NCI-H2081 (cell line): ENCODE measurements at regions not wholly inside any gene's neighbourhood (a gene's known extent, or its start where the extent isn't known, plus 50 kb on each side); places are given as distances from the start of the nearest gene placed in this dataset.
A peak's percentile ranks its signal among the peaks of the same experiment; 100 is the strongest.

ENCODE experiments used
- DNase-seq, 2 experiments: peaks; one replicate each; lab custom pipeline; 2025; lab: John Stamatoyannopoulos, UW

- DNase-seq: no peak
Measured at GRCh38 chr5:98608052-98608451, 165.4 kb upstream of the RGMB start.

GRCh38 chr5:98614341-98614740 is 159.1 kb upstream of the RGMB start:
- no peak for DNase-seq

- DNase-seq: no peak
Measured at GRCh38 chr5:98621821-98622220, 151.6 kb upstream of the RGMB start.

- DNase-seq: no peak
Measured at GRCh38 chr5:98624145-98624880, 149.2 kb upstream of the RGMB start.

GRCh38 chr5:98627121-98627520 is 146.3 kb upstream of the RGMB start:
- DNase-seq: no peak

GRCh38 chr5:98630621-98631020 is 142.8 kb upstream of the RGMB start:
- DNase-seq: no peak

GRCh38 chr5:98631311-98632054 is 142.0 kb upstream of the RGMB start:
- no peak for DNase-seq

GRCh38 chr5:98635656-98636055 is 137.8 kb upstream of the RGMB start:
- no peak for DNase-seq

- DNase-seq: no peak
Measured at GRCh38 chr5:98637116-98637515, 136.3 kb upstream of the RGMB start.

- DNase-seq: no peak
Measured at GRCh38 chr5:98637557-98637956, 135.9 kb upstream of the RGMB start.

- DNase-seq: no peak
Measured at GRCh38 chr5:98638111-98638510, 135.4 kb upstream of the RGMB start.

- no peak for DNase-seq
Measured at GRCh38 chr5:98638701-98639100, 134.8 kb upstream of the RGMB start.

- DNase-seq: peak; percentile 37 to 85
Measured at GRCh38 chr5:98639274-98639673, 134.2 kb upstream of the RGMB start.

- no peak for DNase-seq
Measured at GRCh38 chr5:98641671-98642070, 131.8 kb upstream of the RGMB start.

- DNase-seq: no peak
Measured at GRCh38 chr5:98643569-98643968, 129.9 kb upstream of the RGMB start.

- DNase-seq: no peak
Measured at GRCh38 chr5:98651715-98652114, 121.7 kb upstream of the RGMB start.

- DNase-seq: no peak
Measured at GRCh38 chr5:98656125-98656795, 117.2 kb upstream of the RGMB start.

- DNase-seq: no peak
Measured at GRCh38 chr5:98656796-98657195, 116.7 kb upstream of the RGMB start.

- no peak for DNase-seq
Measured at GRCh38 chr5:98657559-98657958, 115.9 kb upstream of the RGMB start.

GRCh38 chr5:98663521-98663920 is 109.9 kb upstream of the RGMB start:
- DNase-seq: no peak

- no peak for DNase-seq
Measured at GRCh38 chr5:98664736-98665135, 108.7 kb upstream of the RGMB start.

GRCh38 chr5:98679963-98680362 is 93.5 kb upstream of the RGMB start:
- no peak for DNase-seq

GRCh38 chr5:98690002-98690401 is 83.5 kb upstream of the RGMB start:
- no peak for DNase-seq
